ENCODE measurements at regions not wholly inside any gene's neighbourhood (a gene's known extent, or its start where the extent isn't known, plus 50 kb on each side); places are given as distances from the start of the nearest gene placed in this dataset.

GRCh38 chr12:31866523-31866922 is 92.7 kb upstream of the RESF1 start:
- Mint-ChIP-seq H3K36me3 (ENCODE audit: low read depth) (no peaks in the 10 kb centered on the region), H3K9me3 (no peaks in the 10 kb centered on the region), H3K4me3 (no peak overlapping the region), H3K27me3 (no peaks in the 10 kb centered on the region), H3K4me1 (ENCODE audit: low read depth) (peaks cover 10% of the 10 kb centered on the region), H3K27ac (no peak overlapping the region)
- ChIA-PET CTCF (no interaction called here), POLR2A (interaction anchor here (0.8 kb wide), 1 partner anchor 24 kb away, joined by 3 read pairs; no protein-coding TSS in a partner anchor)
- H3K36me3 ChIP-seq (ENCODE audit: insufficient read depth, low read length), result no peaks in the 10 kb centered on the region
- H3K27me3 ChIP-seq (ENCODE audit: control insufficient read depth in 1 of 2, insufficient read depth in 2 of 2, low read length in 2 of 2), result no peaks in the 10 kb centered on the region
- no peak overlapping the region for H3K4me3 ChIP-seq (ENCODE audit: low read length)
- H3K4me1 ChIP-seq (ENCODE audit: insufficient read depth, low read length), result no peaks in the 10 kb centered on the region
- TF ChIP-seq, protein P1, sequence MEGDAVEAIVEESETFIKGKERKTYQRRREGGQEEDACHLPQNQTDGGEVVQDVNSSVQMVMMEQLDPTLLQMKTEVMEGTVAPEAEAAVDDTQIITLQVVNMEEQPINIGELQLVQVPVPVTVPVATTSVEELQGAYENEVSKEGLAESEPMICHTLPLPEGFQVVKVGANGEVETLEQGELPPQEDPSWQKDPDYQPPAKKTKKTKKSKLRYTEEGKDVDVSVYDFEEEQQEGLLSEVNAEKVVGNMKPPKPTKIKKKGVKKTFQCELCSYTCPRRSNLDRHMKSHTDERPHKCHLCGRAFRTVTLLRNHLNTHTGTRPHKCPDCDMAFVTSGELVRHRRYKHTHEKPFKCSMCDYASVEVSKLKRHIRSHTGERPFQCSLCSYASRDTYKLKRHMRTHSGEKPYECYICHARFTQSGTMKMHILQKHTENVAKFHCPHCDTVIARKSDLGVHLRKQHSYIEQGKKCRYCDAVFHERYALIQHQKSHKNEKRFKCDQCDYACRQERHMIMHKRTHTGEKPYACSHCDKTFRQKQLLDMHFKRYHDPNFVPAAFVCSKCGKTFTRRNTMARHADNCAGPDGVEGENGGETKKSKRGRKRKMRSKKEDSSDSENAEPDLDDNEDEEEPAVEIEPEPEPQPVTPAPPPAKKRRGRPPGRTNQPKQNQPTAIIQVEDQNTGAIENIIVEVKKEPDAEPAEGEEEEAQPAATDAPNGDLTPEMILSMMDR (IDR thresholded peaks at IDR 0.05), result no peak
- DNase-seq (peak in 1 of 14 experiments; percentile 15), ATAC-seq (ENCODE audit: poor library complexity) (no peak)
- intact Hi-C loops (cut with DNase I, micrococcal nuclease), result no loop called here
- H3K9me3 ChIP-seq (ENCODE audit: control insufficient read depth in 1 of 2, insufficient read depth in 1 of 2, low read length in 2 of 2), result no peaks in the 10 kb centered on the region
- no peak overlapping the region for H3K27ac ChIP-seq (ENCODE audit: low read depth in 1 of 2, low read length in 2 of 2)

DNA sequence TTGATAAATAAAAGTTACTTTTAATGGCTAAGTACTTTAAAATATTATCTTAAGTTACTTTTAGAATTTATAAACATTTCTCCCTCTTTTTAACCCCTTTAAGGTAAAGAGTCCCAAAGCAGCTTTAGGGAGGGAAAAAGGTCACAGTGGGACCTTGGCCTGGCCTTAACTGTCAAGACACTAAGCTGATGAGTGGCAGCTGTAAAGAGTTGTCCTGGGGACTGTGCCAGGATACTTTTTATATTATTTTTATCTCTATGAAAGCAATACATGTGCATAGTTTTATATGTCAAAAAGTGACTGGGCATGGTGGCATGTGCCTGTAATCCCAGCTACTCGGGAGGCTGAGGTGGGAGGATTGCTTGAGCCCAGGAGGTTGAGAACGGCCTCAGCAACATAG is 94.2 kb upstream of the RESF1 start:
- H3K27ac Mint-ChIP-seq, result no peak overlapping the region
- no peak overlapping the region for H3K4me3 Mint-ChIP-seq
- Histone ChIP-seq H3K27me3 (ENCODE audit: control insufficient read depth in 1 of 2, insufficient read depth in 2 of 2, low read length in 2 of 2) (no peaks in the 10 kb centered on the region), H3K27ac (ENCODE audit: low read depth in 1 of 2, low read length in 2 of 2) (no peak overlapping the region), H3K4me3 (ENCODE audit: low read length) (no peak overlapping the region), H3K36me3 (ENCODE audit: insufficient read depth, low read length) (no peaks in the 10 kb centered on the region), H3K9me3 (ENCODE audit: control insufficient read depth in 1 of 2, insufficient read depth in 1 of 2, low read length in 2 of 2) (no peaks in the 10 kb centered on the region), H3K4me1 (ENCODE audit: insufficient read depth, low read length) (no peaks in the 10 kb centered on the region)
- peaks cover 12% of the 10 kb centered on the region for H3K4me1 Mint-ChIP-seq (ENCODE audit: low read depth)
- H3K9me3 Mint-ChIP-seq, result no peaks in the 10 kb centered on the region
- ChIA-PET POLR2A (no interaction called here), CTCF (no interaction called here)
- DNase-seq (no peak), ATAC-seq (ENCODE audit: poor library complexity) (no peak)
- H3K27me3 Mint-ChIP-seq, result no peaks in the 10 kb centered on the region
- H3K36me3 Mint-ChIP-seq (ENCODE audit: low read depth), result no peaks in the 10 kb centered on the region
- intact Hi-C loops (cut with DNase I, micrococcal nuclease), result no loop called here
- TF ChIP-seq, protein P1 (IDR thresholded peaks at IDR 0.05), result no peak

GRCh38 chr12:31861360-31861759 is 97.9 kb upstream of the RESF1 start:
- no peak for DNase-seq
- Histone ChIP-seq H3K9me3 (ENCODE audit: control insufficient read depth in 1 of 2, insufficient read depth in 1 of 2, low read length in 2 of 2) (no peaks in the 10 kb centered on the region), H3K27ac (ENCODE audit: low read depth in 1 of 2, low read length in 2 of 2) (no peak overlapping the region), H3K4me3 (ENCODE audit: low read length) (no peak overlapping the region), H3K4me1 (ENCODE audit: insufficient read depth, low read length) (no peaks in the 10 kb centered on the region), H3K27me3 (ENCODE audit: control insufficient read depth in 1 of 2, insufficient read depth in 2 of 2, low read length in 2 of 2) (no peaks in the 10 kb centered on the region), H3K36me3 (ENCODE audit: insufficient read depth, low read length) (no peaks in the 10 kb centered on the region)
- no peaks in the 10 kb centered on the region for H3K36me3 Mint-ChIP-seq (ENCODE audit: low read depth)
- no peak overlapping the region for H3K4me3 Mint-ChIP-seq
- ATAC-seq (ENCODE audit: poor library complexity), result no peak
- peaks cover 10% of the 10 kb centered on the region for H3K4me1 Mint-ChIP-seq (ENCODE audit: low read depth)
- CTCF ChIA-PET, result no interaction called here
- H3K27ac Mint-ChIP-seq, result no peak overlapping the region
- no peaks in the 10 kb centered on the region for H3K27me3 Mint-ChIP-seq
- TF ChIP-seq, protein P1 (IDR thresholded peaks at IDR 0.05), result no peak
- POLR2A ChIA-PET, result no interaction called here
- intact Hi-C loops (cut with DNase I, micrococcal nuclease), result no loop called here
- no peaks in the 10 kb centered on the region for H3K9me3 Mint-ChIP-seq

Measured in CD4-positive, alpha-beta T cell (primary cell).